ENCODE measurements at regions not wholly inside any gene's neighbourhood (a gene's known extent, or its start where the extent isn't known, plus 50 kb on each side); places are given as distances from the start of the nearest gene placed in this dataset.
"Not testable (repeated sequence)": the region's sequence is repeated elsewhere in the genome, so short reads cannot be mapped to it uniquely, and the experiment has no call there.

GRCh38 chr13:53447456-53447855 is 418.8 kb downstream of the OLFM4 start:
- ChIA-PET POLR2A (no interaction called here), CTCF (no interaction called here)
- H3K36me3 Mint-ChIP-seq = peaks cover 0 to 10% (median 5%) of the 10 kb centered on the region in 5 donors
- H3K27ac Mint-ChIP-seq = no peak overlapping the region
- Histone ChIP-seq H3K9me3 (ENCODE audit: control insufficient read depth in 2 of 3, low read length in 3 of 3) (peaks cover 0 to 11% (median 0%) of the 10 kb centered on the region in 3 experiments), H3K4me3 (ENCODE audit: low read length) (no peak overlapping the region), H3K27me3 (ENCODE audit: control insufficient read depth in 2 of 2, insufficient read depth in 2 of 2, low read length in 2 of 2) (no peaks in the 10 kb centered on the region), H3K36me3 (ENCODE audit: control insufficient read depth in 2 of 3, insufficient read depth in 3 of 3, low read length in 3 of 3) (no peaks in the 10 kb centered on the region), H3K4me1 (ENCODE audit: control insufficient read depth in 2 of 2, insufficient read depth in 2 of 2, low read length in 2 of 2) (no peaks in the 10 kb centered on the region), H3K27ac (ENCODE audit: low read depth, low read length) (no peak overlapping the region)
- no peak overlapping the region for H3K4me3 Mint-ChIP-seq
- no peaks in the 10 kb centered on the region for H3K27me3 Mint-ChIP-seq
- H3K9me3 Mint-ChIP-seq = peaks cover 7 to 40% (median 30%) of the 10 kb centered on the region in 11 donors
- no peak for DNase-seq
- no peak for ATAC-seq
- no peaks in the 10 kb centered on the region for H3K4me1 Mint-ChIP-seq
- intact Hi-C loops (cut with micrococcal nuclease) = no loop called here

GRCh38 chr13:53447863-53448262 is 419.2 kb downstream of the OLFM4 start:
- CTCF ChIA-PET = no interaction called here
- H3K36me3 ChIP-seq (ENCODE audit: control insufficient read depth in 2 of 3, insufficient read depth in 3 of 3, low read length in 3 of 3) = no peaks in the 10 kb centered on the region

GRCh38 chr13:53452263-53452808 is 423.7 kb downstream of the OLFM4 start:
- H3K27me3 Mint-ChIP-seq; H3K4me3 ChIP-seq (ENCODE audit: low read length); CTCF ChIA-PET: not testable (repeated sequence)

More at GRCh38 chr13:53447863-53448262, 419.2 kb downstream of the OLFM4 start:
- H3K27ac ChIP-seq (ENCODE audit: low read depth, low read length) = no peak overlapping the region
- DNase-seq = no peak
- POLR2A ChIA-PET = no interaction called here
- Mint-ChIP-seq H3K27me3 (no peaks in the 10 kb centered on the region), H3K4me3 (no peak overlapping the region), H3K36me3 (peaks cover 0 to 10% (median 5%) of the 10 kb centered on the region in 5 donors), H3K4me1 (no peaks in the 10 kb centered on the region), H3K9me3 (peaks cover 7 to 40% (median 30%) of the 10 kb centered on the region in 11 donors), H3K27ac (no peak overlapping the region)
- no peak for ATAC-seq
- peaks cover 0 to 11% (median 0%) of the 10 kb centered on the region in 3 experiments for H3K9me3 ChIP-seq (ENCODE audit: control insufficient read depth in 2 of 3, low read length in 3 of 3)
- no peak overlapping the region for H3K4me3 ChIP-seq (ENCODE audit: low read length)
- no peaks in the 10 kb centered on the region for H3K27me3 ChIP-seq (ENCODE audit: control insufficient read depth in 2 of 2, insufficient read depth in 2 of 2, low read length in 2 of 2)
- H3K4me1 ChIP-seq (ENCODE audit: control insufficient read depth in 2 of 2, insufficient read depth in 2 of 2, low read length in 2 of 2) = no peaks in the 10 kb centered on the region
- intact Hi-C loops (cut with micrococcal nuclease) = no loop called here

GRCh38 chr13:53460796-53461195 is 432.2 kb downstream of the OLFM4 start:
- no peak overlapping the region for H3K4me3 Mint-ChIP-seq
- H3K9me3 Mint-ChIP-seq = peaks cover 0 to 24% (median 15%) of the 10 kb centered on the region in 11 donors
- Histone ChIP-seq H3K9me3 (ENCODE audit: control insufficient read depth in 2 of 3, low read length in 3 of 3) (no peaks in the 10 kb centered on the region), H3K4me1 (ENCODE audit: control insufficient read depth in 2 of 2, insufficient read depth in 2 of 2, low read length in 2 of 2) (no peaks in the 10 kb centered on the region), H3K27ac (ENCODE audit: low read depth, low read length) (no peak overlapping the region), H3K27me3 (ENCODE audit: control insufficient read depth in 2 of 2, insufficient read depth in 2 of 2, low read length in 2 of 2) (no peaks in the 10 kb centered on the region), H3K36me3 (ENCODE audit: control insufficient read depth in 2 of 3, insufficient read depth in 3 of 3, low read length in 3 of 3) (no peaks in the 10 kb centered on the region), H3K4me3 (ENCODE audit: low read length) (no peak overlapping the region)
- POLR2A ChIA-PET = no interaction called here
- CTCF ChIA-PET = no interaction called here
- intact Hi-C loops (cut with micrococcal nuclease) = no loop called here
- H3K36me3 Mint-ChIP-seq = peaks cover 0 to 5% (median 0%) of the 10 kb centered on the region in 5 donors
- no peak overlapping the region for H3K27ac Mint-ChIP-seq
- no peak for ATAC-seq
- no peak for DNase-seq
- H3K4me1 Mint-ChIP-seq = no peaks in the 10 kb centered on the region
- peaks cover 0 to 4% (median 0%) of the 10 kb centered on the region in 5 donors for H3K27me3 Mint-ChIP-seq

More at GRCh38 chr13:53452263-53452808, 423.7 kb downstream of the OLFM4 start:
- H3K27me3 ChIP-seq (ENCODE audit: control insufficient read depth in 2 of 2, insufficient read depth in 2 of 2, low read length in 2 of 2); H3K4me1 ChIP-seq (ENCODE audit: control insufficient read depth in 2 of 2, insufficient read depth in 2 of 2, low read length in 2 of 2); H3K36me3 ChIP-seq (ENCODE audit: control insufficient read depth in 2 of 3, insufficient read depth in 3 of 3, low read length in 3 of 3); intact Hi-C loops (cut with micrococcal nuclease); H3K4me1 Mint-ChIP-seq; H3K4me3 Mint-ChIP-seq; H3K27ac Mint-ChIP-seq; ATAC-seq; POLR2A ChIA-PET; DNase-seq; H3K27ac ChIP-seq (ENCODE audit: low read depth, low read length): not testable (repeated sequence)
- H3K9me3 ChIP-seq (ENCODE audit: control insufficient read depth in 2 of 3, low read length in 3 of 3) = peaks cover 0 to 11% (median 0%) of the 10 kb centered on the region in 3 experiments
- peaks cover 0 to 10% (median 5%) of the 10 kb centered on the region in 5 donors for H3K36me3 Mint-ChIP-seq
- H3K9me3 Mint-ChIP-seq = peaks cover 8 to 38% (median 29%) of the 10 kb centered on the region in 11 donors

GRCh38 chr13:53463106-53463505 is 434.5 kb downstream of the OLFM4 start:
- H3K36me3 Mint-ChIP-seq = peaks cover 0 to 5% (median 0%) of the 10 kb centered on the region in 5 donors
- H3K4me3 Mint-ChIP-seq = no peak overlapping the region
- ChIA-PET POLR2A (no interaction called here), CTCF (no interaction called here)
- ATAC-seq (no peak), DNase-seq (no peak)
- intact Hi-C loops (cut with micrococcal nuclease) = no loop called here
- Histone ChIP-seq H3K9me3 (ENCODE audit: control insufficient read depth in 2 of 3, low read length in 3 of 3) (no peaks in the 10 kb centered on the region), H3K27ac (ENCODE audit: low read depth, low read length) (no peak overlapping the region), H3K36me3 (ENCODE audit: control insufficient read depth in 2 of 3, insufficient read depth in 3 of 3, low read length in 3 of 3) (no peaks in the 10 kb centered on the region), H3K4me3 (ENCODE audit: low read length) (no peak overlapping the region), H3K27me3 (ENCODE audit: control insufficient read depth in 2 of 2, insufficient read depth in 2 of 2, low read length in 2 of 2) (no peaks in the 10 kb centered on the region), H3K4me1 (ENCODE audit: control insufficient read depth in 2 of 2, insufficient read depth in 2 of 2, low read length in 2 of 2) (no peaks in the 10 kb centered on the region)
- H3K27me3 Mint-ChIP-seq = peaks cover 0 to 4% (median 0%) of the 10 kb centered on the region in 5 donors
- no peak overlapping the region for H3K27ac Mint-ChIP-seq
- H3K4me1 Mint-ChIP-seq = no peaks in the 10 kb centered on the region
- peaks cover 0 to 17% (median 9%) of the 10 kb centered on the region in 11 donors for H3K9me3 Mint-ChIP-seq

- H3K27ac Mint-ChIP-seq = no peak overlapping the region
- H3K27ac ChIP-seq (ENCODE audit: low read depth, low read length) = no peak overlapping the region
- ChIA-PET CTCF (no interaction called here), POLR2A (no interaction called here)
- H3K27me3 ChIP-seq (ENCODE audit: control insufficient read depth in 2 of 2, insufficient read depth in 2 of 2, low read length in 2 of 2) = no peaks in the 10 kb centered on the region
- peaks cover 0 to 5% (median 0%) of the 10 kb centered on the region in 5 donors for H3K36me3 Mint-ChIP-seq
- no peaks in the 10 kb centered on the region for H3K4me1 Mint-ChIP-seq
- intact Hi-C loops (cut with micrococcal nuclease) = no loop called here
- no peaks in the 10 kb centered on the region for H3K36me3 ChIP-seq (ENCODE audit: control insufficient read depth in 2 of 3, insufficient read depth in 3 of 3, low read length in 3 of 3)
- H3K4me3 Mint-ChIP-seq = no peak overlapping the region
- DNase-seq (no peak), ATAC-seq (no peak)
- no peaks in the 10 kb centered on the region for H3K9me3 ChIP-seq (ENCODE audit: control insufficient read depth in 2 of 3, low read length in 3 of 3)
- peaks cover 0 to 4% (median 0%) of the 10 kb centered on the region in 5 donors for H3K27me3 Mint-ChIP-seq
- H3K9me3 Mint-ChIP-seq = peaks cover 0 to 14% (median 10%) of the 10 kb centered on the region in 11 donors
- no peaks in the 10 kb centered on the region for H3K4me1 ChIP-seq (ENCODE audit: control insufficient read depth in 2 of 2, insufficient read depth in 2 of 2, low read length in 2 of 2)
- H3K4me3 ChIP-seq (ENCODE audit: low read length) = no peak overlapping the region
These were observed 438.0 kb downstream of the OLFM4 start for GRCh38 chr13:53466576-53466975.

GRCh38 chr13:53473397-53473796 is 444.8 kb downstream of the OLFM4 start:
- Mint-ChIP-seq H3K9me3 (peaks cover 2 to 15% (median 5%) of the 10 kb centered on the region in 11 donors), H3K4me3 (no peak overlapping the region), H3K36me3 (no peaks in the 10 kb centered on the region), H3K27me3 (no peaks in the 10 kb centered on the region), H3K27ac (no peak overlapping the region), H3K4me1 (no peaks in the 10 kb centered on the region)
- POLR2A ChIA-PET = no interaction called here
- CTCF ChIA-PET = no interaction called here
- H3K27ac ChIP-seq (ENCODE audit: low read depth, low read length) = no peak overlapping the region
- DNase-seq (no peak), ATAC-seq (no peak)
- intact Hi-C loops (cut with micrococcal nuclease) = no loop called here
- H3K27me3 ChIP-seq (ENCODE audit: control insufficient read depth in 2 of 2, insufficient read depth in 2 of 2, low read length in 2 of 2) = no peaks in the 10 kb centered on the region
- H3K36me3 ChIP-seq (ENCODE audit: control insufficient read depth in 2 of 3, insufficient read depth in 3 of 3, low read length in 3 of 3) = no peaks in the 10 kb centered on the region
- no peak overlapping the region for H3K4me3 ChIP-seq (ENCODE audit: low read length)
- no peaks in the 10 kb centered on the region for H3K4me1 ChIP-seq (ENCODE audit: control insufficient read depth in 2 of 2, insufficient read depth in 2 of 2, low read length in 2 of 2)
- H3K9me3 ChIP-seq (ENCODE audit: control insufficient read depth in 2 of 3, low read length in 3 of 3) = no peaks in the 10 kb centered on the region
